ENCODE measurements at regions not wholly inside any gene's neighbourhood (a gene's known extent, or its start where the extent isn't known, plus 50 kb on each side); places are given as distances from the start of the nearest gene placed in this dataset.
A peak's percentile ranks its signal among the peaks of the same experiment; 100 is the strongest.
"Not testable (repeated sequence)": the region's sequence is repeated elsewhere in the genome, so short reads cannot be mapped to it uniquely, and the experiment has no call there.

GRCh38 chr6:139984317-139984716 lies 609.9 kb upstream of the CITED2 start:
- peak overlapping the region; percentile 45 for H3K27ac ChIP-seq (ENCODE audit: low read depth, low read length)

GRCh38 chr6:139983555-139984276 lies 609.3 kb upstream of the CITED2 start:
- Histone ChIP-seq H3K27ac (ENCODE audit: low read depth, low read length) (peak overlapping the region; percentile 45), H3K36me3 (ENCODE audit: control insufficient read depth, insufficient read depth, low read length) (no peaks in the 10 kb centered on the region), H3K4me1 (ENCODE audit: control insufficient read depth, insufficient read depth, low read length) (no peaks in the 10 kb centered on the region), H3K4me3 (ENCODE audit: low read depth, low read length) (no peak overlapping the region), H3K27me3 (ENCODE audit: control insufficient read depth, insufficient read depth, low read length) (no peaks in the 10 kb centered on the region), H3K9me3 (ENCODE audit: control insufficient read depth, insufficient read depth, low read length) (no peaks in the 10 kb centered on the region)
- no CpG with 5 or more reads among the region's 5 CpGs for WGBS (ENCODE audit: insufficient coverage)
- no peak for DNase-seq (ENCODE audit: low read depth in 4 of 6, low spot score in 6 of 6)

More at GRCh38 chr6:139984317-139984716, 609.9 kb upstream of the CITED2 start:
- H3K4me3 ChIP-seq (ENCODE audit: low read depth, low read length): no peak overlapping the region
- H3K4me1 ChIP-seq (ENCODE audit: control insufficient read depth, insufficient read depth, low read length): no peaks in the 10 kb centered on the region
- H3K27me3 ChIP-seq (ENCODE audit: control insufficient read depth, insufficient read depth, low read length): no peaks in the 10 kb centered on the region
- no peaks in the 10 kb centered on the region for H3K9me3 ChIP-seq (ENCODE audit: control insufficient read depth, insufficient read depth, low read length)
- H3K36me3 ChIP-seq (ENCODE audit: control insufficient read depth, insufficient read depth, low read length): no peaks in the 10 kb centered on the region
- 91% methylated on average over 4 of the region's 6 CpGs for WGBS (ENCODE audit: insufficient coverage)
- DNase-seq (ENCODE audit: low read depth in 4 of 6, low spot score in 6 of 6): no peak

- Histone ChIP-seq H3K27ac (ENCODE audit: low read depth, low read length) (peak overlapping the region; percentile 45), H3K4me1 (ENCODE audit: control insufficient read depth, insufficient read depth, low read length) (no peaks in the 10 kb centered on the region), H3K9me3 (ENCODE audit: control insufficient read depth, insufficient read depth, low read length) (no peaks in the 10 kb centered on the region), H3K36me3 (ENCODE audit: control insufficient read depth, insufficient read depth, low read length) (no peaks in the 10 kb centered on the region), H3K27me3 (ENCODE audit: control insufficient read depth, insufficient read depth, low read length) (no peaks in the 10 kb centered on the region), H3K4me3 (ENCODE audit: low read depth, low read length) (no peak overlapping the region)
- peak in 2 of 6 donors; percentile 70 to 71 for DNase-seq (ENCODE audit: low read depth in 4 of 6, low spot score in 6 of 6)
- WGBS (ENCODE audit: insufficient coverage): no CpG with 5 or more reads among the region's 4 CpGs
Observed at GRCh38 chr6:139982652-139983295, 608.3 kb upstream of the CITED2 start.

GRCh38 chr6:139982195-139982594 lies 607.7 kb upstream of the CITED2 start:
- Histone ChIP-seq H3K27me3 (ENCODE audit: control insufficient read depth, insufficient read depth, low read length) (no peaks in the 10 kb centered on the region), H3K36me3 (ENCODE audit: control insufficient read depth, insufficient read depth, low read length) (no peaks in the 10 kb centered on the region), H3K4me3 (ENCODE audit: low read depth, low read length) (no peak overlapping the region), H3K9me3 (ENCODE audit: control insufficient read depth, insufficient read depth, low read length) (no peaks in the 10 kb centered on the region), H3K27ac (ENCODE audit: low read depth, low read length) (peak overlapping the region; percentile 45), H3K4me1 (ENCODE audit: control insufficient read depth, insufficient read depth, low read length) (no peaks in the 10 kb centered on the region)
- peak in 1 of 6 donors; percentile 54 for DNase-seq (ENCODE audit: low read depth in 4 of 6, low spot score in 6 of 6)
- no CpG with 5 or more reads among the region's 1 CpG for WGBS (ENCODE audit: insufficient coverage)

GRCh38 chr6:139981768-139982181 lies 607.3 kb upstream of the CITED2 start:
- H3K36me3 ChIP-seq (ENCODE audit: control insufficient read depth, insufficient read depth, low read length): no peaks in the 10 kb centered on the region
- H3K9me3 ChIP-seq (ENCODE audit: control insufficient read depth, insufficient read depth, low read length): no peaks in the 10 kb centered on the region
- peak overlapping the region; percentile 45 for H3K27ac ChIP-seq (ENCODE audit: low read depth, low read length)
- 8% methylated on average over 3 of the region's 5 CpGs for WGBS (ENCODE audit: insufficient coverage)
- no peak overlapping the region for H3K4me3 ChIP-seq (ENCODE audit: low read depth, low read length)
- no peaks in the 10 kb centered on the region for H3K27me3 ChIP-seq (ENCODE audit: control insufficient read depth, insufficient read depth, low read length)
- no peaks in the 10 kb centered on the region for H3K4me1 ChIP-seq (ENCODE audit: control insufficient read depth, insufficient read depth, low read length)
- peak in 2 of 6 donors; percentile 71 to 76 for DNase-seq (ENCODE audit: low read depth in 4 of 6, low spot score in 6 of 6)

- Histone ChIP-seq H3K27me3 (ENCODE audit: control insufficient read depth, insufficient read depth, low read length) (no peaks in the 10 kb centered on the region), H3K9me3 (ENCODE audit: control insufficient read depth, insufficient read depth, low read length) (no peaks in the 10 kb centered on the region), H3K27ac (ENCODE audit: low read depth, low read length) (peak overlapping the region; percentile 33), H3K36me3 (ENCODE audit: control insufficient read depth, insufficient read depth, low read length) (no peaks in the 10 kb centered on the region), H3K4me3 (ENCODE audit: low read depth, low read length) (no peak overlapping the region), H3K4me1 (ENCODE audit: control insufficient read depth, insufficient read depth, low read length) (no peaks in the 10 kb centered on the region)
- WGBS (ENCODE audit: insufficient coverage): no CpG with 5 or more reads among the region's 1 CpG
- DNase-seq (ENCODE audit: low read depth in 4 of 6, low spot score in 6 of 6): no peak
Observed at GRCh38 chr6:139981066-139981624, 606.7 kb upstream of the CITED2 start.

- H3K27me3 ChIP-seq (ENCODE audit: control insufficient read depth, insufficient read depth, low read length); H3K9me3 ChIP-seq (ENCODE audit: control insufficient read depth, insufficient read depth, low read length); H3K27ac ChIP-seq (ENCODE audit: low read depth, low read length); DNase-seq (ENCODE audit: low read depth in 4 of 6, low spot score in 6 of 6); H3K4me1 ChIP-seq (ENCODE audit: control insufficient read depth, insufficient read depth, low read length); H3K36me3 ChIP-seq (ENCODE audit: control insufficient read depth, insufficient read depth, low read length); H3K4me3 ChIP-seq (ENCODE audit: low read depth, low read length): not testable (repeated sequence)
- WGBS (ENCODE audit: insufficient coverage): 62% methylated on average over 2 of the region's 3 CpGs
Observed at GRCh38 chr6:139980631-139981030, 606.2 kb upstream of the CITED2 start.

- WGBS (ENCODE audit: insufficient coverage): 88% methylated on average over 4 of the region's 7 CpGs
- Histone ChIP-seq H3K27me3 (ENCODE audit: control insufficient read depth, insufficient read depth, low read length) (no peaks in the 10 kb centered on the region), H3K4me1 (ENCODE audit: control insufficient read depth, insufficient read depth, low read length) (no peaks in the 10 kb centered on the region), H3K27ac (ENCODE audit: low read depth, low read length) (no peak overlapping the region), H3K9me3 (ENCODE audit: control insufficient read depth, insufficient read depth, low read length) (no peaks in the 10 kb centered on the region), H3K36me3 (ENCODE audit: control insufficient read depth, insufficient read depth, low read length) (no peaks in the 10 kb centered on the region), H3K4me3 (ENCODE audit: low read depth, low read length) (no peak overlapping the region)
- no peak for DNase-seq (ENCODE audit: low read depth in 4 of 6, low spot score in 6 of 6)
Observed at GRCh38 chr6:139979021-139979725, 604.7 kb upstream of the CITED2 start.

- Histone ChIP-seq H3K4me1 (ENCODE audit: control insufficient read depth, insufficient read depth, low read length) (no peaks in the 10 kb centered on the region), H3K27ac (ENCODE audit: low read depth, low read length) (no peak overlapping the region), H3K36me3 (ENCODE audit: control insufficient read depth, insufficient read depth, low read length) (no peaks in the 10 kb centered on the region), H3K27me3 (ENCODE audit: control insufficient read depth, insufficient read depth, low read length) (no peaks in the 10 kb centered on the region), H3K9me3 (ENCODE audit: control insufficient read depth, insufficient read depth, low read length) (no peaks in the 10 kb centered on the region), H3K4me3 (ENCODE audit: low read depth, low read length) (no peak overlapping the region)
- no peak for DNase-seq (ENCODE audit: low read depth in 4 of 6, low spot score in 6 of 6)
- WGBS (ENCODE audit: insufficient coverage): 83% methylated on average over 1 of the region's 2 CpGs
Observed at GRCh38 chr6:139977887-139978332, 603.5 kb upstream of the CITED2 start.
